ENCODE measurements at regions not wholly inside any gene's neighbourhood (a gene's known extent, or its start where the extent isn't known, plus 50 kb on each side); places are given as distances from the start of the nearest gene placed in this dataset.

- no peak overlapping the region for H3K9ac ChIP-seq (ENCODE audit: low read depth, low read length)
- no peaks in the 10 kb centered on the region for H3K9me3 ChIP-seq (ENCODE audit: insufficient read depth, low read length, severe bottlenecking)
- H3K36me3 ChIP-seq (ENCODE audit: insufficient read depth, low read length) = no peaks in the 10 kb centered on the region
- no peak overlapping the region for H3K4me3 ChIP-seq (ENCODE audit: low read depth in 1 of 2, low read length in 2 of 2)
- peaks cover 5% of the 10 kb centered on the region for H3K27me3 ChIP-seq (ENCODE audit: insufficient read depth, low read length, poor library complexity)
- H3K4me1 ChIP-seq (ENCODE audit: insufficient read depth, low read length) = no peaks in the 10 kb centered on the region
- H3K79me2 ChIP-seq (ENCODE audit: insufficient read depth, low read length) = no peaks in the 10 kb centered on the region
- H3K27ac ChIP-seq (ENCODE audit: low read length) = no peak overlapping the region
- ATAC-seq (ENCODE audit: insufficient read depth, low read depth) (no peak), DNase-seq (no peak)
- H3K4me2 ChIP-seq (ENCODE audit: insufficient read depth, low read length) = no peak overlapping the region
- H4K20me1 ChIP-seq (ENCODE audit: insufficient read depth, low read length) = no peaks in the 10 kb centered on the region
- TF ChIP-seq CTCF (IDR thresholded peaks at IDR 0.05; ENCODE audit: borderline replicate concordance, extremely low read depth, low read length, poor library complexity, severe bottlenecking) = no peak
- no peak for TF ChIP-seq EZH2 (IDR thresholded peaks at IDR 0.05; ENCODE audit: borderline replicate concordance, low read depth, low read length, severe bottlenecking)
- H2AFZ ChIP-seq (ENCODE audit: low read depth, low read length) = no peak overlapping the region
Observed at GRCh38 chr16:9268446-9268845, 177.0 kb downstream of the HAPSTR1 start.

- ATAC-seq (ENCODE audit: insufficient read depth, low read depth) = no peak
- DNase-seq = no peak
- no peaks in the 10 kb centered on the region for H3K79me2 ChIP-seq (ENCODE audit: insufficient read depth, low read length)
- H3K27ac ChIP-seq (ENCODE audit: low read length) = no peak overlapping the region
- no peaks in the 10 kb centered on the region for H3K9me3 ChIP-seq (ENCODE audit: insufficient read depth, low read length, severe bottlenecking)
- H3K36me3 ChIP-seq (ENCODE audit: insufficient read depth, low read length) = no peaks in the 10 kb centered on the region
- H4K20me1 ChIP-seq (ENCODE audit: insufficient read depth, low read length) = no peaks in the 10 kb centered on the region
- TF ChIP-seq CTCF (IDR thresholded peaks at IDR 0.05; ENCODE audit: borderline replicate concordance, extremely low read depth, low read length, poor library complexity, severe bottlenecking) = no peak
- TF ChIP-seq EZH2 (IDR thresholded peaks at IDR 0.05; ENCODE audit: borderline replicate concordance, low read depth, low read length, severe bottlenecking) = no peak
- no peak overlapping the region for H3K4me2 ChIP-seq (ENCODE audit: insufficient read depth, low read length)
- H3K4me3 ChIP-seq (ENCODE audit: low read depth in 1 of 2, low read length in 2 of 2) = no peak overlapping the region
- H3K27me3 ChIP-seq (ENCODE audit: insufficient read depth, low read length, poor library complexity) = no peaks in the 10 kb centered on the region
- no peak overlapping the region for H3K9ac ChIP-seq (ENCODE audit: low read depth, low read length)
- no peak overlapping the region for H2AFZ ChIP-seq (ENCODE audit: low read depth, low read length)
- H3K4me1 ChIP-seq (ENCODE audit: insufficient read depth, low read length) = no peaks in the 10 kb centered on the region
Observed at GRCh38 chr16:9270424-9270823, 179.0 kb downstream of the HAPSTR1 start.

- H3K27ac ChIP-seq (ENCODE audit: low read length) = no peak overlapping the region
- H3K4me3 ChIP-seq (ENCODE audit: low read depth in 1 of 2, low read length in 2 of 2) = no peak overlapping the region
- H3K4me2 ChIP-seq (ENCODE audit: insufficient read depth, low read length) = no peak overlapping the region
- no peaks in the 10 kb centered on the region for H3K79me2 ChIP-seq (ENCODE audit: insufficient read depth, low read length)
- TF ChIP-seq CTCF (IDR thresholded peaks at IDR 0.05; ENCODE audit: borderline replicate concordance, extremely low read depth, low read length, poor library complexity, severe bottlenecking) (no peak), EZH2 (IDR thresholded peaks at IDR 0.05; ENCODE audit: borderline replicate concordance, low read depth, low read length, severe bottlenecking) (no peak)
- ATAC-seq (ENCODE audit: insufficient read depth, low read depth) (no peak), DNase-seq (no peak)
- no peaks in the 10 kb centered on the region for H3K27me3 ChIP-seq (ENCODE audit: insufficient read depth, low read length, poor library complexity)
- no peaks in the 10 kb centered on the region for H4K20me1 ChIP-seq (ENCODE audit: insufficient read depth, low read length)
- no peak overlapping the region for H3K9ac ChIP-seq (ENCODE audit: low read depth, low read length)
- H3K36me3 ChIP-seq (ENCODE audit: insufficient read depth, low read length) = no peaks in the 10 kb centered on the region
- H2AFZ ChIP-seq (ENCODE audit: low read depth, low read length) = no peak overlapping the region
- H3K4me1 ChIP-seq (ENCODE audit: insufficient read depth, low read length) = no peaks in the 10 kb centered on the region
- no peaks in the 10 kb centered on the region for H3K9me3 ChIP-seq (ENCODE audit: insufficient read depth, low read length, severe bottlenecking)
Observed at GRCh38 chr16:9270941-9271340, 179.5 kb downstream of the HAPSTR1 start.

- Histone ChIP-seq H2AFZ (ENCODE audit: low read depth, low read length) (no peak overlapping the region), H3K27ac (ENCODE audit: low read length) (no peak overlapping the region), H3K4me1 (ENCODE audit: insufficient read depth, low read length) (no peaks in the 10 kb centered on the region), H3K79me2 (ENCODE audit: insufficient read depth, low read length) (no peaks in the 10 kb centered on the region), H3K9ac (ENCODE audit: low read depth, low read length) (no peak overlapping the region), H3K9me3 (ENCODE audit: insufficient read depth, low read length, severe bottlenecking) (no peaks in the 10 kb centered on the region), H3K36me3 (ENCODE audit: insufficient read depth, low read length) (no peaks in the 10 kb centered on the region), H3K4me2 (ENCODE audit: insufficient read depth, low read length) (no peak overlapping the region), H4K20me1 (ENCODE audit: insufficient read depth, low read length) (no peaks in the 10 kb centered on the region), H3K27me3 (ENCODE audit: insufficient read depth, low read length, poor library complexity) (peaks cover 6% of the 10 kb centered on the region), H3K4me3 (ENCODE audit: low read depth in 1 of 2, low read length in 2 of 2) (no peak overlapping the region)
- ATAC-seq (ENCODE audit: insufficient read depth, low read depth) (no peak), DNase-seq (no peak)
- TF ChIP-seq CTCF (IDR thresholded peaks at IDR 0.05; ENCODE audit: borderline replicate concordance, extremely low read depth, low read length, poor library complexity, severe bottlenecking) = no peak
Observed at GRCh38 chr16:9271841-9272240, 180.4 kb downstream of the HAPSTR1 start.

Data from DND-41 (cell line).